ENCODE measurements at regions not wholly inside any gene's neighbourhood (a gene's known extent, or its start where the extent isn't known, plus 50 kb on each side); places are given as distances from the start of the nearest gene placed in this dataset.

GRCh38 chr9:13756943-13757342 is 477.5 kb upstream of the MPDZ start:
- Histone ChIP-seq H4K20me1 (ENCODE audit: insufficient read depth, low read length) (no peaks in the 10 kb centered on the region), H3K4me3 (ENCODE audit: low read length) (no peak overlapping the region), H2AFZ (ENCODE audit: low read length) (no peak overlapping the region), H3K36me3 (replicated peaks; ENCODE audit: insufficient read depth, low read length) (no peaks in the 10 kb centered on the region), H3K4me2 (ENCODE audit: low read depth, low read length) (no peak overlapping the region), H3K27ac (ENCODE audit: low read length) (no peak overlapping the region), H3K9me3 (replicated peaks; ENCODE audit: insufficient read depth, low read length) (no peaks in the 10 kb centered on the region), H3K4me1 (ENCODE audit: low read length) (no peaks in the 10 kb centered on the region), H3K9me2 (replicated peaks; ENCODE audit: insufficient read depth, low read length) (no peaks in the 10 kb centered on the region), H3F3A (ENCODE audit: insufficient read depth, low read length) (no peaks in the 10 kb centered on the region), H3K27me3 (replicated peaks; ENCODE audit: insufficient read depth, low read length) (no peaks in the 10 kb centered on the region), H3K79me2 (ENCODE audit: low read length) (no peaks in the 10 kb centered on the region), H3K9ac (ENCODE audit: low read length) (no peak overlapping the region)
- DNase-seq: no peak
- TF ChIP-seq EZH2 (optimal IDR thresholded peaks at IDR 0.05; ENCODE audit: low read depth, low read length) (no peak), EZH2phosphoT487 (IDR thresholded peaks at IDR 0.05; ENCODE audit: low read length) (no peak), CTCF (IDR thresholded peaks at IDR 0.05; ENCODE audit: low read length) (no peak)

- DNase-seq: no peak
- H3K9ac ChIP-seq (ENCODE audit: low read length): no peak overlapping the region
- H3K27me3 ChIP-seq (replicated peaks; ENCODE audit: insufficient read depth, low read length): no peaks in the 10 kb centered on the region
- H3K27ac ChIP-seq (ENCODE audit: low read length): no peak overlapping the region
- H3K4me3 ChIP-seq (ENCODE audit: low read length): no peak overlapping the region
- no peaks in the 10 kb centered on the region for H3K9me2 ChIP-seq (replicated peaks; ENCODE audit: insufficient read depth, low read length)
- H4K20me1 ChIP-seq (ENCODE audit: insufficient read depth, low read length): no peaks in the 10 kb centered on the region
- no peaks in the 10 kb centered on the region for H3K36me3 ChIP-seq (replicated peaks; ENCODE audit: insufficient read depth, low read length)
- H3K9me3 ChIP-seq (replicated peaks; ENCODE audit: insufficient read depth, low read length): no peaks in the 10 kb centered on the region
- no peaks in the 10 kb centered on the region for H3F3A ChIP-seq (ENCODE audit: insufficient read depth, low read length)
- no peak overlapping the region for H2AFZ ChIP-seq (ENCODE audit: low read length)
- no peaks in the 10 kb centered on the region for H3K79me2 ChIP-seq (ENCODE audit: low read length)
- TF ChIP-seq CTCF (IDR thresholded peaks at IDR 0.05; ENCODE audit: low read length) (no peak), EZH2phosphoT487 (IDR thresholded peaks at IDR 0.05; ENCODE audit: low read length) (no peak), EZH2 (optimal IDR thresholded peaks at IDR 0.05; ENCODE audit: low read depth, low read length) (no peak)
- no peak overlapping the region for H3K4me2 ChIP-seq (ENCODE audit: low read depth, low read length)
- no peaks in the 10 kb centered on the region for H3K4me1 ChIP-seq (ENCODE audit: low read length)
These were observed 476.1 kb upstream of the MPDZ start for GRCh38 chr9:13755551-13755950.

- no peak overlapping the region for H3K9ac ChIP-seq (ENCODE audit: low read length)
- no peaks in the 10 kb centered on the region for H4K20me1 ChIP-seq (ENCODE audit: insufficient read depth, low read length)
- TF ChIP-seq EZH2phosphoT487 (IDR thresholded peaks at IDR 0.05; ENCODE audit: low read length) (no peak), EZH2 (optimal IDR thresholded peaks at IDR 0.05; ENCODE audit: low read depth, low read length) (no peak), CTCF (IDR thresholded peaks at IDR 0.05; ENCODE audit: low read length) (no peak)
- H3K9me3 ChIP-seq (replicated peaks; ENCODE audit: insufficient read depth, low read length): no peaks in the 10 kb centered on the region
- H3K4me2 ChIP-seq (ENCODE audit: low read depth, low read length): no peak overlapping the region
- H3K79me2 ChIP-seq (ENCODE audit: low read length): no peaks in the 10 kb centered on the region
- no peak overlapping the region for H3K27ac ChIP-seq (ENCODE audit: low read length)
- H2AFZ ChIP-seq (ENCODE audit: low read length): no peak overlapping the region
- no peaks in the 10 kb centered on the region for H3K4me1 ChIP-seq (ENCODE audit: low read length)
- no peak overlapping the region for H3K4me3 ChIP-seq (ENCODE audit: low read length)
- H3K36me3 ChIP-seq (replicated peaks; ENCODE audit: insufficient read depth, low read length): no peaks in the 10 kb centered on the region
- no peak for DNase-seq
- H3F3A ChIP-seq (ENCODE audit: insufficient read depth, low read length): no peaks in the 10 kb centered on the region
- H3K9me2 ChIP-seq (replicated peaks; ENCODE audit: insufficient read depth, low read length): no peaks in the 10 kb centered on the region
- H3K27me3 ChIP-seq (replicated peaks; ENCODE audit: insufficient read depth, low read length): no peaks in the 10 kb centered on the region
These were observed 471.1 kb upstream of the MPDZ start for GRCh38 chr9:13750639-13751038.
